C4-2B (cell line): ENCODE measurements at regions not wholly inside any gene's neighbourhood (a gene's known extent, or its start where the extent isn't known, plus 50 kb on each side); places are given as distances from the start of the nearest gene placed in this dataset.

Experiments used
- H3K27ac ChIP-seq: fragments of 450-650 bp; 2 replicates; pipeline ENCODE4 v1.5.1; 2017
- ZFX ChIP-seq: fragments of 450-650 bp; IDR thresholded peaks from 2 replicates; pipeline ENCODE4 v1.6.1; 2017
- TF ChIP-seq, protein P1 (sequence below): fragments of 450-650 bp; conservative IDR thresholded peaks from 2 replicates; pipeline ENCODE4 v1.5.1; 2017; ENCODE audit warnings: mild to moderate bottlenecking

- TF ChIP-seq ZFX = no peak
- TF ChIP-seq, protein P1, sequence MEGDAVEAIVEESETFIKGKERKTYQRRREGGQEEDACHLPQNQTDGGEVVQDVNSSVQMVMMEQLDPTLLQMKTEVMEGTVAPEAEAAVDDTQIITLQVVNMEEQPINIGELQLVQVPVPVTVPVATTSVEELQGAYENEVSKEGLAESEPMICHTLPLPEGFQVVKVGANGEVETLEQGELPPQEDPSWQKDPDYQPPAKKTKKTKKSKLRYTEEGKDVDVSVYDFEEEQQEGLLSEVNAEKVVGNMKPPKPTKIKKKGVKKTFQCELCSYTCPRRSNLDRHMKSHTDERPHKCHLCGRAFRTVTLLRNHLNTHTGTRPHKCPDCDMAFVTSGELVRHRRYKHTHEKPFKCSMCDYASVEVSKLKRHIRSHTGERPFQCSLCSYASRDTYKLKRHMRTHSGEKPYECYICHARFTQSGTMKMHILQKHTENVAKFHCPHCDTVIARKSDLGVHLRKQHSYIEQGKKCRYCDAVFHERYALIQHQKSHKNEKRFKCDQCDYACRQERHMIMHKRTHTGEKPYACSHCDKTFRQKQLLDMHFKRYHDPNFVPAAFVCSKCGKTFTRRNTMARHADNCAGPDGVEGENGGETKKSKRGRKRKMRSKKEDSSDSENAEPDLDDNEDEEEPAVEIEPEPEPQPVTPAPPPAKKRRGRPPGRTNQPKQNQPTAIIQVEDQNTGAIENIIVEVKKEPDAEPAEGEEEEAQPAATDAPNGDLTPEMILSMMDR = no peak
- H3K27ac ChIP-seq = no peak overlapping the region
These were observed 418.4 kb upstream of the TRIB2 start for GRCh38 chr2:12298352-12298751.

- TF ChIP-seq ZFX = no peak
- TF ChIP-seq, protein P1 = no peak
- no peak overlapping the region for H3K27ac ChIP-seq
These were observed 417.3 kb upstream of the TRIB2 start for GRCh38 chr2:12299431-12299830.

DNA sequence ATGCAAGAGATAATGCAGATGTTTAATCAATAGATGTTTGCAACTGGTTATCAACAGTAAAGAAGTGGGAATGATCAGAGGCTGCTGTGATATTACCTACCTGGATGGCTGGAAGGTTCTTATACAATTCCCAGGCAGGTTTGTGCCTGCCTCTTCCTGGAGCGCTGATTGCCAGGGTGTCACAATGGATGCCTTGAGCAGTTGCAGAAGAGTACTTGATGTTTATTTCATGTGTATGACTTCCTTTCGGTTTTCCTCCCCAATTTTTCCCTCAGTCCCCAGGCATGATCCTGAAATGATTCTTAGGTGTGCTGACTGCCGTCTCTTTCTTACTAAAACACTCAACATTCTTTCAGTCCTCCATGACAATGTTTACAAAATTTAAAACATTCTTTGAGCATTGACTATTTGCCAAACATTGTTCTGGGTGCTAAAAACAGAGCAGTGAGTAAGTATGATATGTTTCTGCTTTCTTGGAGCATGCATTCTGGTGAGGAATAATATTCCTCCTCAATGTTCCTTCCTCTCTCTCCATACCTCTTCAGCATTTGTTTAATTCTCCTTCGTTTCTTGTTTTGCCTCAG, 416.6 kb upstream of the TRIB2 start:
- no peak for TF ChIP-seq ZFX
- TF ChIP-seq, protein P1 = no peak

GRCh38 chr2:12300927-12301326, 415.8 kb upstream of the TRIB2 start:
- TF ChIP-seq ZFX = no peak
- TF ChIP-seq, protein P1 = no peak
- no peak overlapping the region for H3K27ac ChIP-seq

More for the DNA sequence above, 416.6 kb upstream of the TRIB2 start:
- no peak overlapping the region for H3K27ac ChIP-seq

- no peak for TF ChIP-seq ZFX
- TF ChIP-seq, protein P1 = no peak
- H3K27ac ChIP-seq = no peak overlapping the region
These were observed 414.6 kb upstream of the TRIB2 start for GRCh38 chr2:12302140-12302539.

DNA sequence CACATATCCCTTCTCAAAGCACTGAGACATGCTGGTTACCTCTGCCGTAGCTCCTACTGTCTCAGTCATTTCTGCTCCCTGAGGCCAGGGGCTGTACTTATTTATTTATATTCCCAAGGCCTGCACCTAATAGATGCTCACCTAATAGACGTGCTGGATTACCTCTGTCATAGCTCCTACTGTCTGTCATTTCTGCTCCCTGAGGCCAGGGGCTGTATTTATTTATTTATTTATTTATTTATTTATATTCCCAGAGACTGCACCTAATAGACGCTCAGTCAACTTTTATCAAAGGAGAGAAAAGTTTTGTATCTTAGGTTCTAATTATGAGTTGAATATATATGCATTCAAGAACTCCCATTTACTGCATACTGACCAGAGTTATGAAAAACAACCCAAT, 414.0 kb upstream of the TRIB2 start:
- H3K27ac ChIP-seq = no peak overlapping the region

More for the DNA sequence above, 414.0 kb upstream of the TRIB2 start:
- TF ChIP-seq, protein P1 = no peak
- no peak for TF ChIP-seq ZFX
